HCT116 (cell line): ENCODE measurements at regions not wholly inside any gene's neighbourhood (a gene's known extent, or its start where the extent isn't known, plus 50 kb on each side); places are given as distances from the start of the nearest gene placed in this dataset.

ENCODE experiments used
- ATAC-seq: fragments of 200-7000 bp; cut with Tn5 transposase; 2 replicates; pipeline ENCODE4 v1.9.1; 2020; ENCODE audit warnings: mild to moderate bottlenecking, moderate library complexity
- BruUV-seq: library from RNA; stranded (reverse); fragments of 400-500 nt; replicated peaks from 2 replicates; lab custom pipeline; 2021; lab: Mats Ljungman, UMichigan
- CTCF ChIA-PET: fragments of 300-600 bp; sonication (Branson Sonifier 250); formaldehyde crosslinking; loops from one replicate; lab custom pipeline; 2021; ENCODE audit warnings: antibody characterized with exemption; lab: Charles Lee
- POLR2A ChIA-PET: fragments of 300-600, 350-600 bp; sonication (Branson Sonifier 250); formaldehyde crosslinking; loops from one replicate; lab custom pipeline; 2021; ENCODE audit warnings: antibody characterized with exemption; lab: Charles Lee
- RAD21 ChIA-PET, 2 experiments: fragments of 300-600 bp; sonication (Branson Sonifier 250); formaldehyde crosslinking; loops; one replicate each; lab custom pipeline; 2023; ENCODE audit warnings: low total read pairs in 2 of 2; ENCODE audit not compliant: uncharacterized antibody in 2 of 2, unreplicated experiment in 2 of 2, low non-redundant PET in 1 of 2; lab: Charles Lee
- DNase-seq: peaks from one replicate; pipeline ENCODE4 v3.0.0-alpha.2; 2010; ENCODE audit warnings: low read depth, low spot score
- H2AFZ ChIP-seq: fragments of 200-600 bp; shearing (Covaris generic), sonication (generic); 2 replicates; pipeline ENCODE4 v1.6.1; 2017; ENCODE audit warnings: low read depth, mixed run types, mixed read lengths, antibody characterized with exemption, low read length; ENCODE audit not compliant: poor library complexity, severe bottlenecking
- H3K27ac ChIP-seq: 2 replicates; pipeline ENCODE4 v1.5.1; 2012; ENCODE audit warnings: low read depth, low read length
- H3K27me3 ChIP-seq: fragments of 200-600 bp; sonication (generic); 2 replicates; pipeline ENCODE4 v1.6.1; 2016; ENCODE audit warnings: mixed run types, low read length, mixed read lengths; ENCODE audit not compliant: insufficient read depth
- H3K36me3 ChIP-seq, 2 experiments: fragments of 200-500 bp in 1 of 2; fragments of 200-600 bp in 1 of 2; sonication (Bioruptor generic) in 1 of 2; sonication (generic) in 1 of 2; 2 replicates each; pipeline versions ENCODE4 v1.5.1 to v1.6.1; 2014 to 2016; ENCODE audit warnings: low read length in 2 of 2, inconsistent platforms in 1 of 2, mixed read lengths in 1 of 2, mixed run types in 1 of 2; ENCODE audit not compliant: insufficient read depth in 2 of 2, control insufficient read depth in 1 of 2
- H3K4me1 ChIP-seq, 2 experiments: fragments of 200-600 bp in 1 of 2; sonication (generic) in 1 of 2; 2 replicates each; pipeline versions ENCODE4 v1.5.1 to v1.6.1; 2012 to 2017; ENCODE audit warnings: low read length in 2 of 2, inconsistent platforms in 1 of 2, mild to moderate bottlenecking in 1 of 2, mixed read lengths in 1 of 2, mixed run types in 1 of 2, moderate library complexity in 1 of 2; ENCODE audit not compliant: insufficient read depth in 2 of 2, control insufficient read depth in 1 of 2
- H3K4me2 ChIP-seq: fragments of 200-600 bp; sonication (generic); 2 replicates; pipeline ENCODE4 v1.6.1; 2017; ENCODE audit warnings: mixed run types, low read length, mixed read lengths
- H3K4me3 ChIP-seq, 2 experiments: fragments of 200-600 bp in 1 of 2; sonication (generic) in 1 of 2; replicated peaks in 1 of 2; 2 replicates each; pipeline ENCODE4 v1.5.1; 2011 to 2016; ENCODE audit warnings: low read length in 2 of 2, control low read depth in 1 of 2, low read depth in 1 of 2, mild to moderate bottlenecking in 1 of 2, mixed read lengths in 1 of 2, mixed run types in 1 of 2
- H3K79me2 ChIP-seq: fragments of 200-600 bp; sonication (generic); 2 replicates; pipeline ENCODE4 v1.6.1; 2017; ENCODE audit warnings: mild to moderate bottlenecking, mixed run types, low read length, moderate library complexity, mixed read lengths; ENCODE audit not compliant: insufficient read depth
- H3K9ac ChIP-seq: fragments of 200-600 bp; sonication (generic); 2 replicates; pipeline ENCODE4 v1.6.1; 2016; ENCODE audit warnings: low read length, mixed read lengths
- H3K9me2 ChIP-seq: fragments of 200-600 bp; sonication (generic), shearing (Covaris generic); 2 replicates; pipeline ENCODE4 v1.6.1; 2017; ENCODE audit warnings: mixed run types, mild to moderate bottlenecking, moderate library complexity; ENCODE audit not compliant: insufficient read depth
- H3K9me3 ChIP-seq, 2 experiments: fragments of 200-500 bp in 1 of 2; fragments of 200-600 bp in 1 of 2; sonication (Bioruptor generic) in 1 of 2; sonication (generic) in 1 of 2; 2 replicates each; pipeline ENCODE4 v1.6.1; 2014 to 2017; ENCODE audit warnings: low read length in 2 of 2, mixed read lengths in 2 of 2, inconsistent platforms in 1 of 2, low read depth in 1 of 2, mild to moderate bottlenecking in 1 of 2, mixed run types in 1 of 2, moderate library complexity in 1 of 2; ENCODE audit not compliant: control insufficient read depth in 1 of 2, insufficient read depth in 1 of 2
- H4K20me1 ChIP-seq: fragments of 200-600 bp; sonication (generic), shearing (Covaris generic); 2 replicates; pipeline ENCODE4 v1.6.1; 2017; ENCODE audit warnings: mixed run types, mild to moderate bottlenecking, moderate library complexity; ENCODE audit not compliant: insufficient read depth
- ATF3 ChIP-seq: IDR thresholded peaks from 2 replicates; pipeline ENCODE4 v1.6.1; 2012
- CTCF ChIP-seq, 3 experiments: fragments of 200-600 bp in 1 of 3; sonication (generic) in 1 of 3; IDR thresholded peaks in 2 of 3; conservative IDR thresholded peaks in 1 of 3; 2 replicates each; pipeline ENCODE4 v1.5.1; 2012 to 2017; ENCODE audit warnings: low read depth in 2 of 3, low read length in 2 of 3, antibody characterized with exemption in 1 of 3, borderline replicate concordance in 1 of 3, control low read depth in 1 of 3, mild to moderate bottlenecking in 1 of 3, mixed read lengths in 1 of 3, mixed run types in 1 of 3, moderate library complexity in 1 of 3; ENCODE audit not compliant: insufficient read depth in 1 of 3
- ELF1 ChIP-seq: IDR thresholded peaks from 2 replicates; pipeline ENCODE4 v1.6.1; 2012; ENCODE audit warnings: low read depth, borderline replicate concordance
- EZH2 ChIP-seq: fragments of 200-600 bp; sonication (generic); IDR thresholded peaks from 2 replicates; pipeline ENCODE4 v1.6.1; 2017; ENCODE audit warnings: antibody characterized with exemption, mixed run types
- FOSL1 ChIP-seq: IDR thresholded peaks from 2 replicates; pipeline ENCODE4 v1.6.1; 2012; ENCODE audit warnings: low read depth
- RAD21 ChIP-seq: IDR thresholded peaks from 2 replicates; pipeline ENCODE4 v1.6.1; 2012; ENCODE audit warnings: low read depth, mild to moderate bottlenecking
- SRF ChIP-seq: IDR thresholded peaks from 2 replicates; pipeline ENCODE4 v1.6.1; 2012; ENCODE audit warnings: low read depth
- ZNF274 ChIP-seq: fragments of 200-500 bp; sonication (Bioruptor generic); IDR thresholded peaks from 2 replicates; pipeline ENCODE4 v1.6.1; 2014; ENCODE audit warnings: mild to moderate bottlenecking, low read depth, low read length, inconsistent platforms
- intact Hi-C: fragments of 100-400 bp; cut with micrococcal nuclease; formaldehyde crosslinking; loops from 2 replicates; pipeline ENCODE4 v1.10.0; 2022
- TF ChIP-seq, protein P1 (sequence below): IDR thresholded peaks from 2 replicates; pipeline ENCODE4 v1.6.1; 2012
- TF ChIP-seq, protein P2 (sequence below): IDR thresholded peaks from 2 replicates; pipeline ENCODE4 v1.6.1; 2011; ENCODE audit warnings: mild to moderate bottlenecking, low read length, moderate library complexity; ENCODE audit not compliant: insufficient replicate concordance; ENCODE audit errors: extremely low read depth

GRCh38 chr10:3340127-3340730, 167.6 kb upstream of the PITRM1 start:
- Histone ChIP-seq H3K79me2 (no peaks in the 10 kb centered on the region), H4K20me1 (no peaks in the 10 kb centered on the region), H3K27ac (no peak overlapping the region), H3K36me3 (no peaks in the 10 kb centered on the region), H2AFZ (no peak overlapping the region), H3K9me2 (no peaks in the 10 kb centered on the region), H3K4me1 (no peaks in the 10 kb centered on the region), H3K9me3 (no peaks in the 10 kb centered on the region), H3K4me3 (no peak overlapping the region), H3K4me2 (no peak overlapping the region), H3K9ac (no peak overlapping the region), H3K27me3 (peaks cover 5% of the 10 kb centered on the region; the same call in 1 of the 2 replicates)
- no TSS peak for BruUV-seq
- no peak for DNase-seq
- ChIA-PET CTCF (no interaction called here), POLR2A (no interaction called here), RAD21 (no interaction called here)
- TF ChIP-seq SRF = no peak
- TF ChIP-seq FOSL1 = no peak
- no peak for TF ChIP-seq CTCF (IDR thresholded peaks at IDR 0.05 in 2 of 3, conservative IDR thresholded peaks at IDR 0.05 in 1 of 3; ENCODE audit: borderline replicate concordance in 1 of 3, insufficient read depth in 1 of 3, low read depth in 2 of 3, low read length in 2 of 3)
- ATAC-seq = no peak
- intact Hi-C loops = no loop called here

- CTCF ChIA-PET = no interaction called here
- intact Hi-C loops = no loop called here
- no peaks in the 10 kb centered on the region for H3K36me3 ChIP-seq
- no peaks in the 10 kb centered on the region for H3K9me3 ChIP-seq
- RAD21 ChIA-PET = no interaction called here
- no peaks in the 10 kb centered on the region for H3K9me2 ChIP-seq
- POLR2A ChIA-PET = no interaction called here
- H3K27me3 ChIP-seq = 0 out of 2 replicates have a peak, but pooled peaks cover 5% of the 10 kb centered on the region
- no peak overlapping the region for H3K4me2 ChIP-seq
- BruUV-seq = no TSS peak
- no peak overlapping the region for H3K27ac ChIP-seq
- DNase-seq = no peak
- H3K79me2 ChIP-seq = no peaks in the 10 kb centered on the region
- TF ChIP-seq RAD21 (no peak), ATF3 (no peak), EZH2 (no peak), ZNF274 (no peak), ELF1 (no peak), SRF (no peak)
- TF ChIP-seq, protein P1, sequence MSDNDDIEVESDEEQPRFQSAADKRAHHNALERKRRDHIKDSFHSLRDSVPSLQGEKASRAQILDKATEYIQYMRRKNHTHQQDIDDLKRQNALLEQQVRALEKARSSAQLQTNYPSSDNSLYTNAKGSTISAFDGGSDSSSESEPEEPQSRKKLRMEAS = no peak
- TF ChIP-seq, protein P2, sequence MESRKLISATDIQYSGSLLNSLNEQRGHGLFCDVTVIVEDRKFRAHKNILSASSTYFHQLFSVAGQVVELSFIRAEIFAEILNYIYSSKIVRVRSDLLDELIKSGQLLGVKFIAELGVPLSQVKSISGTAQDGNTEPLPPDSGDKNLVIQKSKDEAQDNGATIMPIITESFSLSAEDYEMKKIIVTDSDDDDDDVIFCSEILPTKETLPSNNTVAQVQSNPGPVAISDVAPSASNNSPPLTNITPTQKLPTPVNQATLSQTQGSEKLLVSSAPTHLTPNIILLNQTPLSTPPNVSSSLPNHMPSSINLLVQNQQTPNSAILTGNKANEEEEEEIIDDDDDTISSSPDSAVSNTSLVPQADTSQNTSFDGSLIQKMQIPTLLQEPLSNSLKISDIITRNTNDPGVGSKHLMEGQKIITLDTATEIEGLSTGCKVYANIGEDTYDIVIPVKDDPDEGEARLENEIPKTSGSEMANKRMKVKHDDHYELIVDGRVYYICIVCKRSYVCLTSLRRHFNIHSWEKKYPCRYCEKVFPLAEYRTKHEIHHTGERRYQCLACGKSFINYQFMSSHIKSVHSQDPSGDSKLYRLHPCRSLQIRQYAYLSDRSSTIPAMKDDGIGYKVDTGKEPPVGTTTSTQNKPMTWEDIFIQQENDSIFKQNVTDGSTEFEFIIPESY = no peak
- TF ChIP-seq, all 23 proteins: peak for 0
- no peak overlapping the region for H3K9ac ChIP-seq
- no peaks in the 10 kb centered on the region for H3K4me1 ChIP-seq
- no peak overlapping the region for H2AFZ ChIP-seq
- H4K20me1 ChIP-seq = no peaks in the 10 kb centered on the region
- no peak overlapping the region for H3K4me3 ChIP-seq
- no peak for ATAC-seq
These were observed 167.0 kb upstream of the PITRM1 start for GRCh38 chr10:3339531-3339950.
